ENCODE measurements at regions not wholly inside any gene's neighbourhood (a gene's known extent, or its start where the extent isn't known, plus 50 kb on each side); places are given as distances from the start of the nearest gene placed in this dataset.

DNA sequence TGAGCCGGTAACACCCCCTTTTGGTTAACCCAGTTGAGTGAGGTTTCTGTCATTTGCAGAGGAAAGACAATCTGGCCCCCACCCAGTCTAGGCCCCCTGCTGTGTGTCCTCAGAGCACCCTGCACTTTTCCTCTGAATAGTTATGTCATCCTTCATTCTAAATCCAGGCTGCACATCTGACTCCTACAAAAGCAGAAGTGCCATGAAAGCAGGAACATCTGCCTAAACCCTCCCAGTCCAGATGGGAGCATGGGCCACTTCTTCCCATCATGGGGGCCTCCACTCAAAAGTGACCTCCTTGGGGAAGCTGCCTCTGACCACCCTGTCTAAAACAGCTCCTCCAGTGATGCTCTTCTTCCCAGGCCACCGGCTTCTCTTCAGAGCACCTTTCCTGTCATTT lies 53.7 kb upstream of the HMGXB4 start:
- no peak overlapping the region for H2BK15ac ChIP-seq (ENCODE audit: low read length)
- FAIRE-seq = no peak

More for the DNA sequence above, 53.7 kb upstream of the HMGXB4 start:
- Histone ChIP-seq H3K36me3 (ENCODE audit: control insufficient read depth in 2 of 4, insufficient read depth in 4 of 4, low read length in 3 of 4) (no peaks in the 10 kb centered on the region), H4K20me1 (replicated peaks in 1 of 2; ENCODE audit: control insufficient read depth in 1 of 2, insufficient read depth in 2 of 2, low read length in 2 of 2) (no peaks in the 10 kb centered on the region), H3K4me3 (ENCODE audit: extremely low read depth in 1 of 4, insufficient read depth in 2 of 4, low read depth in 3 of 4, low read length in 4 of 4) (no peak overlapping the region), H4K8ac (ENCODE audit: extremely low read depth, insufficient read depth, low read length) (no peak overlapping the region), H2BK5ac (ENCODE audit: low read depth, low read length) (no peak overlapping the region), H3K56ac (replicated peaks; ENCODE audit: insufficient read length, low read depth, low read length) (no peak overlapping the region), H3K79me2 (ENCODE audit: control insufficient read depth in 1 of 2, insufficient read depth in 2 of 2, low read length in 2 of 2) (no peaks in the 10 kb centered on the region), H3K18ac (ENCODE audit: extremely low read depth, low read length) (no peak overlapping the region), H4K5ac (ENCODE audit: insufficient read length, low read depth, low read length) (no peak overlapping the region), H3K4me2 (ENCODE audit: insufficient read depth in 1 of 2, low read depth in 2 of 2, low read length in 2 of 2) (no peak overlapping the region), H3K27ac (ENCODE audit: low read depth, low read length) (no peak overlapping the region), H2BK20ac (ENCODE audit: low read length) (no peak overlapping the region), H3K9ac (replicated peaks in 1 of 4; ENCODE audit: extremely low read depth in 1 of 4, low read depth in 3 of 4, low read length in 3 of 4) (no peak overlapping the region), H3K9me3 (ENCODE audit: insufficient read depth in 2 of 2, low read depth in 1 of 2, low read length in 1 of 2) (no peaks in the 10 kb centered on the region), H3K4me1 (replicated peaks in 1 of 4; ENCODE audit: control insufficient read depth in 3 of 4, insufficient read depth in 4 of 4, low read length in 3 of 4) (no peaks in the 10 kb centered on the region), H2AFZ (ENCODE audit: low read length) (no peak overlapping the region), H3K79me1 (ENCODE audit: low read depth, low read length) (no peaks in the 10 kb centered on the region), H3K27me3 (replicated peaks in 1 of 4; ENCODE audit: control insufficient read depth in 3 of 4, extremely low read depth in 1 of 4, insufficient read depth in 3 of 4, low read length in 3 of 4) (no peaks in the 10 kb centered on the region), H2AK5ac (ENCODE audit: low read depth, low read length) (no peak overlapping the region), H3K23me2 (ENCODE audit: low read depth, low read length) (no peaks in the 10 kb centered on the region), H2BK120ac (replicated peaks; ENCODE audit: low read depth, low read length) (no peak overlapping the region), H3K14ac (ENCODE audit: insufficient read length) (no peak overlapping the region), H2BK12ac (ENCODE audit: low read depth, low read length) (no peak overlapping the region), H3K4ac (replicated peaks; ENCODE audit: insufficient read length, low read depth, low read length) (no peak overlapping the region), H3K23ac (ENCODE audit: insufficient read length) (no peak overlapping the region), H4K91ac (replicated peaks; ENCODE audit: insufficient read length, low read length) (no peak overlapping the region)
- TF ChIP-seq ZNF274 (IDR thresholded peaks at IDR 0.05; ENCODE audit: borderline replicate concordance, extremely low read depth, low read length) (no peak), CREB1 (IDR thresholded peaks at IDR 0.05) (no peak), EZH2 (IDR thresholded peaks at IDR 0.05; ENCODE audit: low read depth, low read length, severe bottlenecking) (no peak), FOSL1 (IDR thresholded peaks at IDR 0.05; ENCODE audit: insufficient read depth, low read depth, low read length) (no peak), BACH1 (IDR thresholded peaks at IDR 0.05; ENCODE audit: low read length) (no peak), RFX5 (IDR thresholded peaks at IDR 0.05; ENCODE audit: borderline replicate concordance, low read depth, low read length) (no peak), HDAC6 (IDR thresholded peaks at IDR 0.05; ENCODE audit: low read depth, low read length) (no peak), SP2 (IDR thresholded peaks at IDR 0.05; ENCODE audit: low read length) (no peak), SAP30 (IDR thresholded peaks at IDR 0.05; ENCODE audit: insufficient read depth, insufficient replicate concordance, low read length) (no peak)
- TF ChIP-seq, protein P1, sequence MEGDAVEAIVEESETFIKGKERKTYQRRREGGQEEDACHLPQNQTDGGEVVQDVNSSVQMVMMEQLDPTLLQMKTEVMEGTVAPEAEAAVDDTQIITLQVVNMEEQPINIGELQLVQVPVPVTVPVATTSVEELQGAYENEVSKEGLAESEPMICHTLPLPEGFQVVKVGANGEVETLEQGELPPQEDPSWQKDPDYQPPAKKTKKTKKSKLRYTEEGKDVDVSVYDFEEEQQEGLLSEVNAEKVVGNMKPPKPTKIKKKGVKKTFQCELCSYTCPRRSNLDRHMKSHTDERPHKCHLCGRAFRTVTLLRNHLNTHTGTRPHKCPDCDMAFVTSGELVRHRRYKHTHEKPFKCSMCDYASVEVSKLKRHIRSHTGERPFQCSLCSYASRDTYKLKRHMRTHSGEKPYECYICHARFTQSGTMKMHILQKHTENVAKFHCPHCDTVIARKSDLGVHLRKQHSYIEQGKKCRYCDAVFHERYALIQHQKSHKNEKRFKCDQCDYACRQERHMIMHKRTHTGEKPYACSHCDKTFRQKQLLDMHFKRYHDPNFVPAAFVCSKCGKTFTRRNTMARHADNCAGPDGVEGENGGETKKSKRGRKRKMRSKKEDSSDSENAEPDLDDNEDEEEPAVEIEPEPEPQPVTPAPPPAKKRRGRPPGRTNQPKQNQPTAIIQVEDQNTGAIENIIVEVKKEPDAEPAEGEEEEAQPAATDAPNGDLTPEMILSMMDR (IDR thresholded peaks at IDR 0.05; ENCODE audit: control extremely low read depth in 1 of 3, insufficient read depth in 1 of 3, low read depth in 1 of 3, low read length in 3 of 3) = no peak
- 84% methylated on average over 2 of the region's 2 CpGs; no CpG with 5 or more reads in 1 of the 2 experiments for WGBS, 2 experiments (ENCODE audit: extremely low coverage in 1 of 2, insufficient coverage in 1 of 2, insufficient read length in 1 of 2, insufficient replicate concordance in 2 of 2, low coverage in 1 of 2, low lambda C conversion rate in 2 of 2, missing lambda C conversion rate in 1 of 2)
- POLR2A ChIA-PET (ENCODE audit: partially characterized antibody) = no interaction called here
- CTCF ChIA-PET (ENCODE audit: partially characterized antibody) = interaction anchor here (0.8 to 1.2 kb wide), 3 partner anchors 8 to 160 kb away, joined by 3 to 4 read pairs (median 3); no protein-coding TSS in a partner anchor
- DNase-seq (ENCODE audit: low read depth in 1 of 2, low spot score in 2 of 2) = no peak

Measured in H1 (cell line).